Body of pancreas (tissue), 4 donors: ENCODE measurements at regions not wholly inside any gene's neighbourhood (a gene's known extent, or its start where the extent isn't known, plus 50 kb on each side); places are given as distances from the start of the nearest gene placed in this dataset.

Source experiments
- CTCF ChIP-seq, 7 experiments: fragments of 450-650 bp in 4 of 7; fragments of 200-600 bp in 3 of 7; sonication (generic) in 3 of 7; IDR thresholded peaks; one replicate each; pipeline ENCODE4 v1.5.1; 2016 to 2019; ENCODE audit warnings: antibody characterized with exemption in 7 of 7
- POLR2A ChIP-seq, 3 donors: fragments of 450-650 bp; IDR thresholded peaks; one replicate each; pipeline ENCODE4 v1.6.1; 2016; ENCODE audit warnings: antibody characterized with exemption in 3 of 3, mild to moderate bottlenecking in 2 of 3

DNA sequence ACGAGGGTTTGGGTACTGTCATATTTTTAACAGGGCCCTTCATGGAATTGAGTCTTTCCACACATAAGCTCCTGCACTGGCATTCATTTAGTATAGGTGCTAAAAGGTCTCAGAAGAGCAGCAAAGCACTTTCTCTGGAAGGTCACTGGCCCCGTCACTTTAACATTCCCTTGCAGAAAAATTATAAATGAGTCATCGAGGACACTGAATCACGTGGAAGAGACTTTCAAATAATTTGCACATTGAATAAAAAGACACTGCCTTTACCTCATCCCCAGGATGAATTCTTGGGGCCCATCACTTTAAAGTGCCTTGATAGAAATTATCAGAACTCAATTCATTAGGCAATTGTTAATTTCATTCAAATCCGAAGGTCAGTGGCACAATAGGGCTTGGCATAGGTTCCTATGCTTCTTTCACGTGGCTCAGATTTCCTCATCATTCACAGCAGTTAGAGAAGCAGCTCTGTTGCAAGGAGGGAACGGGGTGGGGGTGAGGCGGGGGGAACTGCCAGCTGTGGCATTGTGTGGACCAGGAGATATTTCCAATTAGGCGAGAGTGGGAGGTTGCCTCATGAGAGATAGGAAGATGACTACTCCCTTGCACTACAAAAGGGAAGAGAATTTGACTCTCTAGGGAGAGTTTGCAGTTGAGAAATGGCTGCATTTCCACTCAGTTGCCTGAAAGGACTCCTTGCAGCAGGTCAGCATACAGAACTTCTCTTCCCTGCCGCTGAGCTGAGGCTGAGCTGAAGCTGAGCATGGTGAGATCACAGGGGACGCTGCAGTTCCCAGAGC lies 86.3 kb upstream of the NPAS2 start:
- TF ChIP-seq POLR2A (IDR thresholded peaks at IDR 0.05), result no peak
- no peak for TF ChIP-seq CTCF (IDR thresholded peaks at IDR 0.05)
